ENCODE measurements at regions not wholly inside any gene's neighbourhood (a gene's known extent, or its start where the extent isn't known, plus 50 kb on each side); places are given as distances from the start of the nearest gene placed in this dataset.

GRCh38 chr1:87665151-87665550 lies 336.5 kb downstream of the LMO4 start:
- Histone ChIP-seq H3K4me3 (no peak overlapping the region), H3K27ac (no peak overlapping the region), H3K36me3 (no peaks in the 10 kb centered on the region), H3K4me1 (no peaks in the 10 kb centered on the region), H3K27me3 (no peaks in the 10 kb centered on the region), H3K9me3 (no peaks in the 10 kb centered on the region)
- TF ChIP-seq, protein P1, sequence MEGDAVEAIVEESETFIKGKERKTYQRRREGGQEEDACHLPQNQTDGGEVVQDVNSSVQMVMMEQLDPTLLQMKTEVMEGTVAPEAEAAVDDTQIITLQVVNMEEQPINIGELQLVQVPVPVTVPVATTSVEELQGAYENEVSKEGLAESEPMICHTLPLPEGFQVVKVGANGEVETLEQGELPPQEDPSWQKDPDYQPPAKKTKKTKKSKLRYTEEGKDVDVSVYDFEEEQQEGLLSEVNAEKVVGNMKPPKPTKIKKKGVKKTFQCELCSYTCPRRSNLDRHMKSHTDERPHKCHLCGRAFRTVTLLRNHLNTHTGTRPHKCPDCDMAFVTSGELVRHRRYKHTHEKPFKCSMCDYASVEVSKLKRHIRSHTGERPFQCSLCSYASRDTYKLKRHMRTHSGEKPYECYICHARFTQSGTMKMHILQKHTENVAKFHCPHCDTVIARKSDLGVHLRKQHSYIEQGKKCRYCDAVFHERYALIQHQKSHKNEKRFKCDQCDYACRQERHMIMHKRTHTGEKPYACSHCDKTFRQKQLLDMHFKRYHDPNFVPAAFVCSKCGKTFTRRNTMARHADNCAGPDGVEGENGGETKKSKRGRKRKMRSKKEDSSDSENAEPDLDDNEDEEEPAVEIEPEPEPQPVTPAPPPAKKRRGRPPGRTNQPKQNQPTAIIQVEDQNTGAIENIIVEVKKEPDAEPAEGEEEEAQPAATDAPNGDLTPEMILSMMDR (IDR thresholded peaks at IDR 0.05), result no peak
- DNase-seq (no peak), ATAC-seq (ENCODE audit: low FRiP score in 2 of 2) (no peak)
- 96 to 98% methylated on average over 2 of the region's 2 CpGs for WGBS, 2 donors

GRCh38 chr1:87666681-87667080 lies 338.0 kb downstream of the LMO4 start:
- TF ChIP-seq, protein P1 (IDR thresholded peaks at IDR 0.05), result no peak
- TF ChIP-seq POLR2A (IDR thresholded peaks at IDR 0.05), result no peak
- TF ChIP-seq POLR2AphosphoS5 (IDR thresholded peaks at IDR 0.05), result no peak
- TF ChIP-seq EP300 (IDR thresholded peaks at IDR 0.05), result no peak
- H3K36me3 ChIP-seq, result no peaks in the 10 kb centered on the region
- no peaks in the 10 kb centered on the region for H3K9me3 ChIP-seq
- DNase-seq, result no peak
- H3K4me1 ChIP-seq, result no peaks in the 10 kb centered on the region
- H3K27ac ChIP-seq, result no peak overlapping the region
- no peak overlapping the region for H3K4me3 ChIP-seq
- WGBS, 2 donors, result 92 to 94% methylated on average over 2 of the region's 2 CpGs
- no peaks in the 10 kb centered on the region for H3K27me3 ChIP-seq
- no peak for ATAC-seq (ENCODE audit: low FRiP score in 2 of 2)

DNA sequence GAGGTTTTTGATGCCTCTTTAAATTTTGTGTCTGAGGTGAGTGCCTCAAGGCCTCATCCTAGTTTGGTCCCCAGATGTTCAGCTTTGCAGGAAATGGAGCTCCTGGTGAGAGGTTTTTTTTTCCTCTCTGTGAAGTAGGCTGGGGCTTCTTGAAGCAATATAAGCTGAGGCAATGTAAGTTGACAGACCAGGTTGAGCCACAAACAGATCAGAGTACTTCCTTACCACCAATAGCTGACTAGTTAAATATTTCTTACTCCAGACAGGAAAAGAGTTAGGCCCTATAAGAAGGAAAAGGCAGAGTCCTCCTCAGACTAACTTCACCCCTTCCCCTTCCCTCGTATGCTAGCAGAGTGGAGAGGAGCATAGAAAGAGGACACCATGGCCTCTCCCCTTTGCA lies 341.0 kb downstream of the LMO4 start:
- Histone ChIP-seq H3K4me3 (no peak overlapping the region), H3K4me1 (no peaks in the 10 kb centered on the region), H3K36me3 (no peaks in the 10 kb centered on the region), H3K27me3 (no peaks in the 10 kb centered on the region), H3K27ac (no peak overlapping the region), H3K9me3 (no peaks in the 10 kb centered on the region)
- TF ChIP-seq, protein P1 (IDR thresholded peaks at IDR 0.05), result no peak
- no peak for TF ChIP-seq POLR2AphosphoS5 (IDR thresholded peaks at IDR 0.05)
- no peak for TF ChIP-seq POLR2A (IDR thresholded peaks at IDR 0.05)
- no peak for TF ChIP-seq EP300 (IDR thresholded peaks at IDR 0.05)
- DNase-seq, result no peak
- WGBS, 2 donors, result 65 to 70% methylated on average over 1 of the region's 1 CpG
- no peak for ATAC-seq (ENCODE audit: low FRiP score in 2 of 2)

DNA sequence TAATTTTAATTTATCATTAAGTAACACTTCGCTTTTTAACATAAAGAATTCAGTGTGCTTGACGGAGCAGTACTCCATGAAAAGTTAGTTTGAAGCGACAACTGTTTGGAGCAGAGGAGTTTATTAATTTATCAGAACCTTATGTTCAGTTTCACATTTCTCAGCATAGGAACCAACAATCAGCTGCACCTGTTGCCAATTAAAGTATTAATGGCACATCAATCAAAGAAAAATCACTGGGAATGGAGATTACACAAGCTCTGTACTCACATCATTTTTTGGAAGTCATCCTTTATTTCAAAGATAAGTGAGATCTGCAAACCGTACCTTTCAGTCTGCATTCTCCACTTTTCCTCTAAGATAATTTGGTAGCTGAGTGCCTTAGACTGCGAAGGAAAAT lies 344.6 kb downstream of the LMO4 start:
- Histone ChIP-seq H3K9me3 (no peaks in the 10 kb centered on the region), H3K4me3 (no peak overlapping the region), H3K36me3 (no peaks in the 10 kb centered on the region), H3K27me3 (no peaks in the 10 kb centered on the region), H3K4me1 (no peaks in the 10 kb centered on the region), H3K27ac (no peak overlapping the region)
- no peak for TF ChIP-seq POLR2A (IDR thresholded peaks at IDR 0.05)
- TF ChIP-seq, protein P1 (IDR thresholded peaks at IDR 0.05), result no peak
- no peak for TF ChIP-seq EP300 (IDR thresholded peaks at IDR 0.05)
- no peak for TF ChIP-seq POLR2AphosphoS5 (IDR thresholded peaks at IDR 0.05)
- DNase-seq (no peak), ATAC-seq (ENCODE audit: low FRiP score in 2 of 2) (no peak)
- WGBS, 2 donors, result 87 to 91% methylated on average over 5 of the region's 5 CpGs

DNA sequence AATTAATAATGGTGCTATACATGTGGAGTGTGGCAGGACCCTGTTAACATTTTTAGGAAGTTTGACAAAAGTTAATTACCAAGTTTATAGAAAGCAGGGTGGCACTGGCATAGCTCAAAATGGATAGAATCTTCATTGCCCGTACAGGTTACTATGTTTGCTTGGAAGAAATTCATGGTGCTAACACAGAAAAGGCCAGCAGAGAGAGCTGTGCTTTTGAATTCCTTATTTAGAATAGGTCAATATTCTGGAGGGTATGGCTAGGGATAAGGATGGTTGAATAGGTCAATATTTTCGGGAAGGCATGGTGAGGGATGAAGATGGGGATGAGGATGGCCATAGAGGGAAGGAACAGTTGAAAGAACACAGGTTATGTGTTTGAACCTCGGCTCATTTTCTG lies 345.1 kb downstream of the LMO4 start:
- H3K27ac ChIP-seq, result no peak overlapping the region
- no peaks in the 10 kb centered on the region for H3K4me1 ChIP-seq
- no peaks in the 10 kb centered on the region for H3K36me3 ChIP-seq
- ATAC-seq (ENCODE audit: low FRiP score in 2 of 2) (no peak), DNase-seq (no peak)
- no peaks in the 10 kb centered on the region for H3K27me3 ChIP-seq
- no peak for TF ChIP-seq EP300 (IDR thresholded peaks at IDR 0.05)
- TF ChIP-seq, protein P1 (IDR thresholded peaks at IDR 0.05), result no peak
- no peak for TF ChIP-seq POLR2AphosphoS5 (IDR thresholded peaks at IDR 0.05)
- no peak for TF ChIP-seq POLR2A (IDR thresholded peaks at IDR 0.05)
- H3K9me3 ChIP-seq, result no peaks in the 10 kb centered on the region
- no peak overlapping the region for H3K4me3 ChIP-seq
- 84 to 87% methylated on average over 3 of the region's 3 CpGs for WGBS, 2 donors
